ENCODE measurements at regions not wholly inside any gene's neighbourhood (a gene's known extent, or its start where the extent isn't known, plus 50 kb on each side); places are given as distances from the start of the nearest gene placed in this dataset.
"Not testable (repeated sequence)": the region's sequence is repeated elsewhere in the genome, so short reads cannot be mapped to it uniquely, and the experiment has no call there.

- H3K27ac ChIP-seq, result no peak overlapping the region
- no peaks in the 10 kb centered on the region for H3K9me3 ChIP-seq (ENCODE audit: control insufficient read depth, low read length)
- H3K36me3 ChIP-seq (ENCODE audit: control insufficient read depth, insufficient read depth, low read length), result no peaks in the 10 kb centered on the region
- H3K4me2 ChIP-seq (ENCODE audit: low read length), result no peak overlapping the region
- no peaks in the 10 kb centered on the region for H3K4me1 ChIP-seq
- no peaks in the 10 kb centered on the region for H3K27me3 ChIP-seq (ENCODE audit: control insufficient read depth, insufficient read depth, low read length)
- no peak overlapping the region for H3K4me3 ChIP-seq (ENCODE audit: low read depth, low read length)
- TF ChIP-seq CTCF (IDR thresholded peaks at IDR 0.05), result no peak
- H3K9ac ChIP-seq, result no peak overlapping the region
- no peaks in the 10 kb centered on the region for H3K79me2 ChIP-seq
- H2AFZ ChIP-seq, result no peak overlapping the region
These were observed 348.4 kb downstream of the SOX4 start for GRCh38 chr6:21941926-21942325.

- TF ChIP-seq CTCF (IDR thresholded peaks at IDR 0.05), result no peak
- Histone ChIP-seq H3K27ac (no peak overlapping the region), H3K79me2 (no peaks in the 10 kb centered on the region), H3K4me3 (ENCODE audit: low read depth, low read length) (no peak overlapping the region), H3K27me3 (ENCODE audit: control insufficient read depth, insufficient read depth, low read length) (no peaks in the 10 kb centered on the region), H3K4me1 (peaks cover 3% of the 10 kb centered on the region), H3K9ac (no peak overlapping the region), H2AFZ (no peak overlapping the region), H3K9me3 (ENCODE audit: control insufficient read depth, low read length) (no peaks in the 10 kb centered on the region), H3K4me2 (ENCODE audit: low read length) (no peak overlapping the region), H3K36me3 (ENCODE audit: control insufficient read depth, insufficient read depth, low read length) (no peaks in the 10 kb centered on the region)
These were observed 349.3 kb downstream of the SOX4 start for GRCh38 chr6:21942897-21943296.

GRCh38 chr6:21946298-21946783 lies 350.5 kb downstream of the PRL start:
- no peaks in the 10 kb centered on the region for H3K79me2 ChIP-seq
- no peaks in the 10 kb centered on the region for H3K27me3 ChIP-seq (ENCODE audit: control insufficient read depth, insufficient read depth, low read length)
- H3K9me3 ChIP-seq (ENCODE audit: control insufficient read depth, low read length), result no peaks in the 10 kb centered on the region
- no peak overlapping the region for H2AFZ ChIP-seq
- no peak overlapping the region for H3K27ac ChIP-seq
- peaks cover 20% of the 10 kb centered on the region for H3K4me1 ChIP-seq
- H3K9ac ChIP-seq, result no peak overlapping the region
- no peak for TF ChIP-seq CTCF (IDR thresholded peaks at IDR 0.05)
- H3K4me3 ChIP-seq (ENCODE audit: low read depth, low read length), result no peak overlapping the region
- H3K4me2 ChIP-seq (ENCODE audit: low read length), result no peak overlapping the region
- H3K36me3 ChIP-seq (ENCODE audit: control insufficient read depth, insufficient read depth, low read length), result no peaks in the 10 kb centered on the region

GRCh38 chr6:21947227-21947626 lies 349.6 kb downstream of the PRL start:
- H3K36me3 ChIP-seq (ENCODE audit: control insufficient read depth, insufficient read depth, low read length); H3K79me2 ChIP-seq; H2AFZ ChIP-seq; H3K9me3 ChIP-seq (ENCODE audit: control insufficient read depth, low read length); H3K9ac ChIP-seq; H3K27me3 ChIP-seq (ENCODE audit: control insufficient read depth, insufficient read depth, low read length); H3K4me3 ChIP-seq (ENCODE audit: low read depth, low read length); H3K4me2 ChIP-seq (ENCODE audit: low read length); H3K27ac ChIP-seq: not testable (repeated sequence)
- peaks cover 20% of the 10 kb centered on the region for H3K4me1 ChIP-seq

- Histone ChIP-seq H3K27me3 (ENCODE audit: control insufficient read depth, insufficient read depth, low read length) (no peaks in the 10 kb centered on the region), H3K4me2 (ENCODE audit: low read length) (no peak overlapping the region), H3K79me2 (no peaks in the 10 kb centered on the region), H3K4me3 (ENCODE audit: low read depth, low read length) (no peak overlapping the region), H2AFZ (peak overlapping the region; percentile 2), H3K9me3 (ENCODE audit: control insufficient read depth, low read length) (no peaks in the 10 kb centered on the region), H3K36me3 (ENCODE audit: control insufficient read depth, insufficient read depth, low read length) (no peaks in the 10 kb centered on the region), H3K27ac (no peak overlapping the region), H3K9ac (no peak overlapping the region), H3K4me1 (peaks cover 20% of the 10 kb centered on the region)
- no peak for TF ChIP-seq CTCF (IDR thresholded peaks at IDR 0.05)
These were observed 349.0 kb downstream of the PRL start for GRCh38 chr6:21947731-21948386.
